ENCODE measurements at regions not wholly inside any gene's neighbourhood (a gene's known extent, or its start where the extent isn't known, plus 50 kb on each side); places are given as distances from the start of the nearest gene placed in this dataset.

DNA sequence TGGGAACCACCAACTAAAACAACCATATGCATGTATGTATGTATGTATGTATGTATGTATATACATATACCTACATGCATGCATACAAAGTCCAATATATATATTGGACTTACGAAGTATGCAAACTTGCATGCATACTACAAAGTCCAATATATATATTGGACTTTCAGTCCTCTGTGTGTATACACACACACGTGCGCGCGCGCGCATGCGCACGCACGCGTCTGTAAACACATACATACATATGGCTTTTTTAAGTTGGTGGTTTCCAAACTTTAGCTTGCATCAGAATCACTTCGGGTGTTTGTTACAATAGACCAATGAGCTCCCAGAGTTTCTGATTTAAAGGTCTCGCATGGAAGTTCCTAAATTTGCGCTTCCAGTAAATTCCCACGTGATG lies 197.5 kb upstream of the C1orf87 start (continued):
- TF ChIP-seq, protein P1, sequence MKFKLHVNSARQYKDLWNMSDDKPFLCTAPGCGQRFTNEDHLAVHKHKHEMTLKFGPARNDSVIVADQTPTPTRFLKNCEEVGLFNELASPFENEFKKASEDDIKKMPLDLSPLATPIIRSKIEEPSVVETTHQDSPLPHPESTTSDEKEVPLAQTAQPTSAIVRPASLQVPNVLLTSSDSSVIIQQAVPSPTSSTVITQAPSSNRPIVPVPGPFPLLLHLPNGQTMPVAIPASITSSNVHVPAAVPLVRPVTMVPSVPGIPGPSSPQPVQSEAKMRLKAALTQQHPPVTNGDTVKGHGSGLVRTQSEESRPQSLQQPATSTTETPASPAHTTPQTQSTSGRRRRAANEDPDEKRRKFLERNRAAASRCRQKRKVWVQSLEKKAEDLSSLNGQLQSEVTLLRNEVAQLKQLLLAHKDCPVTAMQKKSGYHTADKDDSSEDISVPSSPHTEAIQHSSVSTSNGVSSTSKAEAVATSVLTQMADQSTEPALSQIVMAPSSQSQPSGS (IDR thresholded peaks at IDR 0.05; ENCODE audit: low read length), result no peak
- no peak for TF ChIP-seq POLR2AphosphoS5 (IDR thresholded peaks at IDR 0.05; ENCODE audit: low read depth, low read length)
- TF ChIP-seq NANOG (IDR thresholded peaks at IDR 0.05; ENCODE audit: insufficient read depth, low read depth, low read length, poor library complexity, severe bottlenecking), result no peak
- TF ChIP-seq, protein P2, sequence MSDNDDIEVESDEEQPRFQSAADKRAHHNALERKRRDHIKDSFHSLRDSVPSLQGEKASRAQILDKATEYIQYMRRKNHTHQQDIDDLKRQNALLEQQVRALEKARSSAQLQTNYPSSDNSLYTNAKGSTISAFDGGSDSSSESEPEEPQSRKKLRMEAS (IDR thresholded peaks at IDR 0.05), result no peak
- no peak for TF ChIP-seq TAF7 (optimal IDR thresholded peaks at IDR 0.05; ENCODE audit: borderline replicate concordance, low read depth, low read length)
